ENCODE measurements at regions not wholly inside any gene's neighbourhood (a gene's known extent, or its start where the extent isn't known, plus 50 kb on each side); places are given as distances from the start of the nearest gene placed in this dataset.

DNA sequence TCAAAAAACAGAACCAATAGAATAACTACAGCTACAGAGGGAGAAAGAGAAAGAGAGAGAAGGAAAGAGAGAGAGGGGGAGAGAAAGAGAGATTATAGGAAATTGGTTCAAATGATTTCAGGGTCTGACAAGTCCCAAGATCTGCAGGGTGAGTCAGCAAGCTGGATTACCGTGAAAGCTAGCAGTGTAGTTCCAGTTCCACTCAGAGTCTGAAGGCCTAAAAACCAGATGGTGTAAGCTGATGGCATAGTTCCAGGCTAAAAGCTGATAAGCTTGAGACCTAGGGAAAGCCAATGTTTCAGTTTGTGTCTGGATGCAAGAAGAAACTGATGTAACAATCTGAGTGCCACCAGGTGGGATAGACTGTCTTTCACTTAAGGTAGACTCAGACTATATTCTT is 397.7 kb downstream of the TRIB2 start:
- H2AFZ ChIP-seq (ENCODE audit: low read depth, low read length), result no peak overlapping the region
- no peaks in the 10 kb centered on the region for H3K4me1 ChIP-seq (ENCODE audit: low read length)
- H3K27me3 ChIP-seq (ENCODE audit: low read depth, low read length), result no peaks in the 10 kb centered on the region
- H3K4me3 ChIP-seq (ENCODE audit: low read length), result no peak overlapping the region
- H3K27ac ChIP-seq (ENCODE audit: low read length), result no peak overlapping the region
- TF ChIP-seq EZH2phosphoT487 (IDR thresholded peaks at IDR 0.05; ENCODE audit: low read depth), result no peak
- TF ChIP-seq, protein P1, sequence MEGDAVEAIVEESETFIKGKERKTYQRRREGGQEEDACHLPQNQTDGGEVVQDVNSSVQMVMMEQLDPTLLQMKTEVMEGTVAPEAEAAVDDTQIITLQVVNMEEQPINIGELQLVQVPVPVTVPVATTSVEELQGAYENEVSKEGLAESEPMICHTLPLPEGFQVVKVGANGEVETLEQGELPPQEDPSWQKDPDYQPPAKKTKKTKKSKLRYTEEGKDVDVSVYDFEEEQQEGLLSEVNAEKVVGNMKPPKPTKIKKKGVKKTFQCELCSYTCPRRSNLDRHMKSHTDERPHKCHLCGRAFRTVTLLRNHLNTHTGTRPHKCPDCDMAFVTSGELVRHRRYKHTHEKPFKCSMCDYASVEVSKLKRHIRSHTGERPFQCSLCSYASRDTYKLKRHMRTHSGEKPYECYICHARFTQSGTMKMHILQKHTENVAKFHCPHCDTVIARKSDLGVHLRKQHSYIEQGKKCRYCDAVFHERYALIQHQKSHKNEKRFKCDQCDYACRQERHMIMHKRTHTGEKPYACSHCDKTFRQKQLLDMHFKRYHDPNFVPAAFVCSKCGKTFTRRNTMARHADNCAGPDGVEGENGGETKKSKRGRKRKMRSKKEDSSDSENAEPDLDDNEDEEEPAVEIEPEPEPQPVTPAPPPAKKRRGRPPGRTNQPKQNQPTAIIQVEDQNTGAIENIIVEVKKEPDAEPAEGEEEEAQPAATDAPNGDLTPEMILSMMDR (IDR thresholded peaks at IDR 0.05; ENCODE audit: low read depth, low read length), result no peak
- no peaks in the 10 kb centered on the region for H4K20me1 ChIP-seq (ENCODE audit: insufficient read depth, low read length)
- H3K4me2 ChIP-seq (ENCODE audit: low read length), result no peak overlapping the region
- H3K9me3 ChIP-seq (ENCODE audit: insufficient read depth, low read length), result no peaks in the 10 kb centered on the region
- H3K36me3 ChIP-seq (replicated peaks; ENCODE audit: low read depth, low read length), result no peaks in the 10 kb centered on the region
- H3K9ac ChIP-seq (ENCODE audit: low read length), result no peak overlapping the region
- no peaks in the 10 kb centered on the region for H3K79me2 ChIP-seq (ENCODE audit: low read length)

DNA sequence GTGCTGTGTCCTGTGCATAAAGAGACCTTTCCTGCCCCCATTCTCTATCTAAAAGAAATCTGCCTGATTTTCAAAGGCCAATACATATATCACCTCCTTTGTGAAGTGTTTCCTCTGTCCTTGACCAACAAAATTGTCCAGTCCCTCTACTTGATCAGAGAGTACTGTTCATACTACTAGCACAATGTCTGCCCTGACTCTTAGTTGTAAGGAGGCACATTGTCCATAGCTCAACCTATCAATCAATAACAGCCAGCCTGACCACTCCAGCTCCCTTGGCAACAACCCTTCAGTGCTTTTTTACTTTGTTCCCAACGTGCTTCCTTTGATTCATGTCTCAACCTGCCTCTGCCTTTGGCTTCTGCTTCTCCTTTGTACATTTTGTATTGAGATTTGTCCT is 398.9 kb downstream of the TRIB2 start:
- Histone ChIP-seq H3K36me3 (replicated peaks; ENCODE audit: low read depth, low read length) (no peaks in the 10 kb centered on the region), H2AFZ (ENCODE audit: low read depth, low read length) (no peak overlapping the region), H3K9ac (ENCODE audit: low read length) (no peak overlapping the region), H4K20me1 (ENCODE audit: insufficient read depth, low read length) (no peaks in the 10 kb centered on the region), H3K9me3 (ENCODE audit: insufficient read depth, low read length) (no peaks in the 10 kb centered on the region), H3K27ac (ENCODE audit: low read length) (no peak overlapping the region), H3K4me2 (ENCODE audit: low read length) (no peak overlapping the region), H3K79me2 (ENCODE audit: low read length) (no peaks in the 10 kb centered on the region), H3K4me3 (ENCODE audit: low read length) (no peak overlapping the region), H3K27me3 (ENCODE audit: low read depth, low read length) (no peaks in the 10 kb centered on the region), H3K4me1 (ENCODE audit: low read length) (no peaks in the 10 kb centered on the region)
- TF ChIP-seq EZH2phosphoT487 (IDR thresholded peaks at IDR 0.05; ENCODE audit: low read depth), result no peak
- TF ChIP-seq, protein P1 (IDR thresholded peaks at IDR 0.05; ENCODE audit: low read depth, low read length), result no peak

DNA sequence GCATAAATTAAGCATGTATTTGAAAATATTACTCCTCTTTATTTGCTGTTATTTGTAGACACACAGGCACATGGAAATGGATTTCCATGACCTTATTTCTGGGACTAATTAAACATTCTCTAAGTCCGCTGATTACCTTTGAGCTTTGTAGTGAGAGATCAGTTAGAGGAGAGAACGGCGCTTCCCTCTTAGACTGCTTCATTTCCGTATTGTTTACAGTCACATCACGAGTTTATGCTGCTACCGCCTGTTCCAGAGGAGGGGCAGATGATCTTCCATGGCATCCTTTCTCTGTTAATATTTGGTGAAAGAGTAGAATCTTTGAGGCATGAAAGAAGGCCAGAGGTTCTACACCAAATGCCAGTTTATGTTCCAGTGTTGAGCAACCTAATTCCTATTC is 404.4 kb downstream of the TRIB2 start:
- Histone ChIP-seq H3K9ac (ENCODE audit: low read length) (no peak overlapping the region), H3K79me2 (ENCODE audit: low read length) (no peaks in the 10 kb centered on the region), H3K36me3 (replicated peaks; ENCODE audit: low read depth, low read length) (no peaks in the 10 kb centered on the region), H2AFZ (ENCODE audit: low read depth, low read length) (no peak overlapping the region), H3K27me3 (ENCODE audit: low read depth, low read length) (no peaks in the 10 kb centered on the region), H3K4me2 (ENCODE audit: low read length) (no peak overlapping the region), H3K4me1 (ENCODE audit: low read length) (no peaks in the 10 kb centered on the region), H3K9me3 (ENCODE audit: insufficient read depth, low read length) (no peaks in the 10 kb centered on the region), H3K4me3 (ENCODE audit: low read length) (no peak overlapping the region), H3K27ac (ENCODE audit: low read length) (no peak overlapping the region), H4K20me1 (ENCODE audit: insufficient read depth, low read length) (no peaks in the 10 kb centered on the region)
- TF ChIP-seq EZH2phosphoT487 (IDR thresholded peaks at IDR 0.05; ENCODE audit: low read depth), result no peak
- TF ChIP-seq, protein P1 (IDR thresholded peaks at IDR 0.05; ENCODE audit: low read depth, low read length), result no peak

DNA sequence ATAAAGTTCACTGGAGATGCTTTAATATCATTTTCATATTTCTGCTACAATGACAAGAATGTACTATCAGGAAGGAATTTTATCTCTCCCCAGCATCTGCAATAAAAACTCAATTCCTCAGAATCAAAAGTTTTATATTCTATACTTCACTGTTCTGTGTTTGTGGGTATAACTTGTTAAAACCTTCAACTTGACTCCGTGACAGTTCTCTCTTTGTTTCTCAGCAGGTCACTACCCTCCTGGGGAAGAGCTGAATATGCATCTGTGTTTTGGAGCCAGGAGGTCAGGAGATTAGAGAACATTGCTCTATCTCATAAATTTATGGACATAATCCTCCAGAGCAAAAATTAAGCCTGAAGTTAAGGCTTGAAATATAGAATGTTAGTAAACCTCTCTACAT is 411.4 kb downstream of the TRIB2 start:
- no peak overlapping the region for H2AFZ ChIP-seq (ENCODE audit: low read depth, low read length)
- no peaks in the 10 kb centered on the region for H3K9me3 ChIP-seq (ENCODE audit: insufficient read depth, low read length)
- no peak overlapping the region for H3K27ac ChIP-seq (ENCODE audit: low read length)
- no peak for TF ChIP-seq EZH2phosphoT487 (IDR thresholded peaks at IDR 0.05; ENCODE audit: low read depth)
- TF ChIP-seq, protein P1 (IDR thresholded peaks at IDR 0.05; ENCODE audit: low read depth, low read length), result no peak
- no peaks in the 10 kb centered on the region for H3K36me3 ChIP-seq (replicated peaks; ENCODE audit: low read depth, low read length)
- no peaks in the 10 kb centered on the region for H3K27me3 ChIP-seq (ENCODE audit: low read depth, low read length)
- H3K9ac ChIP-seq (ENCODE audit: low read length), result no peak overlapping the region
- no peaks in the 10 kb centered on the region for H3K79me2 ChIP-seq (ENCODE audit: low read length)
- H4K20me1 ChIP-seq (ENCODE audit: insufficient read depth, low read length), result no peaks in the 10 kb centered on the region
- no peak overlapping the region for H3K4me2 ChIP-seq (ENCODE audit: low read length)
- no peak overlapping the region for H3K4me3 ChIP-seq (ENCODE audit: low read length)
- H3K4me1 ChIP-seq (ENCODE audit: low read length), result peaks cover 5% of the 10 kb centered on the region; the same call in 1 of the 2 replicates

Data from OCI-LY3 (cell line).